ENCODE measurements at regions not wholly inside any gene's neighbourhood (a gene's known extent, or its start where the extent isn't known, plus 50 kb on each side); places are given as distances from the start of the nearest gene placed in this dataset.

DNA sequence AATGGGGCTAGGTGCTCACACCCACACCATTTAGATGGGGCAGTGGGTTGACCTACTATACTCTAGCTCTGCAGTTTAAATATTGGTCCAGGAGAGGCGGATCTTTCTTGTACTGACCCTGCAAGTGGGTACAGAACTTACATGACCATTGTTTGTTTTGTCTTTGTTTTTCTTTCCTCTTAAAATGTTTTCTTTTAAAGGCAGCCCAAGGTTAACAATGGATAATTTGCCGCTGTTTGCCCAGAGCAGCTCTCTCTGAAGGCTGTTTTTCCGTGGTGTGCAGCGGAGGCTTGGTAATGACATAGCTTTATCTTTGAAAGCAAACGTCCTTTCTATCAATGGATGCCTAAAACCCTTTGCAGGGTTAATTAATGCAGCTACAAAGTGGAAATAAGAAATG is 133.3 kb upstream of the MEX3C start:
- H3K9me3 ChIP-seq (ENCODE audit: control insufficient read depth in 4 of 4, insufficient read depth in 3 of 4, low read length in 3 of 4) = no peaks in the 10 kb centered on the region
- no peak overlapping the region for H3K4me3 ChIP-seq
- H3K9ac ChIP-seq (ENCODE audit: insufficient read depth in 1 of 2, low read length in 2 of 2) = no peak overlapping the region
- WGBS, 2 donors = 49 to 50% methylated on average over 5 of the region's 5 CpGs
- no peaks in the 10 kb centered on the region for H3K27me3 ChIP-seq (ENCODE audit: control insufficient read depth in 3 of 3, insufficient read depth in 3 of 3, low read length in 2 of 3)
- TF ChIP-seq, protein P1, sequence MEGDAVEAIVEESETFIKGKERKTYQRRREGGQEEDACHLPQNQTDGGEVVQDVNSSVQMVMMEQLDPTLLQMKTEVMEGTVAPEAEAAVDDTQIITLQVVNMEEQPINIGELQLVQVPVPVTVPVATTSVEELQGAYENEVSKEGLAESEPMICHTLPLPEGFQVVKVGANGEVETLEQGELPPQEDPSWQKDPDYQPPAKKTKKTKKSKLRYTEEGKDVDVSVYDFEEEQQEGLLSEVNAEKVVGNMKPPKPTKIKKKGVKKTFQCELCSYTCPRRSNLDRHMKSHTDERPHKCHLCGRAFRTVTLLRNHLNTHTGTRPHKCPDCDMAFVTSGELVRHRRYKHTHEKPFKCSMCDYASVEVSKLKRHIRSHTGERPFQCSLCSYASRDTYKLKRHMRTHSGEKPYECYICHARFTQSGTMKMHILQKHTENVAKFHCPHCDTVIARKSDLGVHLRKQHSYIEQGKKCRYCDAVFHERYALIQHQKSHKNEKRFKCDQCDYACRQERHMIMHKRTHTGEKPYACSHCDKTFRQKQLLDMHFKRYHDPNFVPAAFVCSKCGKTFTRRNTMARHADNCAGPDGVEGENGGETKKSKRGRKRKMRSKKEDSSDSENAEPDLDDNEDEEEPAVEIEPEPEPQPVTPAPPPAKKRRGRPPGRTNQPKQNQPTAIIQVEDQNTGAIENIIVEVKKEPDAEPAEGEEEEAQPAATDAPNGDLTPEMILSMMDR (IDR thresholded peaks at IDR 0.05; ENCODE audit: control extremely low read depth, extremely low read depth) = no peak
- no peak for ATAC-seq (ENCODE audit: insufficient read depth, low FRiP score)
- H3K36me3 ChIP-seq (ENCODE audit: control insufficient read depth in 4 of 4, insufficient read depth in 4 of 4, low read length in 4 of 4) = no peaks in the 10 kb centered on the region
- DNase-seq = no peak
- no peaks in the 10 kb centered on the region for H3K4me1 ChIP-seq (ENCODE audit: control insufficient read depth in 5 of 5, insufficient read depth in 5 of 5, low read length in 5 of 5)
- H3K27ac ChIP-seq (ENCODE audit: low read depth in 1 of 2, low read length in 1 of 2) = no peak overlapping the region

DNA sequence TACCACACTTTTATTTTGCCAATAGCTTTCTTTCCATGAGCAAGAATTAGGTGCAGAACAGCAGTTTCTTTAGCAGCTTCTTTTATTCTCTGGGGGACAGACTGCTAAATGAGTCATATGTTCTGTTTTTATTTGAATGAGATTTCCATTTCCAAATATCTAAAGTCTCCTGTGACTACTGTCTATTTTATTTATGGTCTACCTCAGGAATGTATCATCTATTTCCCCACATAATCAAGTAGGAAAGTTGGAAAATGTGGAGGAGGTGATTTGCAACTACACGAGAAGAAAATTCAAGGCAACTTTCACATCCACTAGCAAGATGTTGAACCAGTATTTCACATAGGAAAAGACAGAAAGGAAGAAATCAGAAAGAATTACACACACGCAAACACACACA is 139.9 kb upstream of the MEX3C start:
- H3K9ac ChIP-seq (ENCODE audit: insufficient read depth in 1 of 2, low read length in 2 of 2) = no peak overlapping the region
- H3K4me3 ChIP-seq = no peak overlapping the region
- WGBS, 2 donors = 62 to 85% methylated on average over 2 of the region's 2 CpGs
- H3K4me1 ChIP-seq (ENCODE audit: control insufficient read depth in 5 of 5, insufficient read depth in 5 of 5, low read length in 5 of 5) = no peaks in the 10 kb centered on the region
- ATAC-seq (ENCODE audit: insufficient read depth, low FRiP score) (no peak), DNase-seq (no peak)
- H3K9me3 ChIP-seq (ENCODE audit: control insufficient read depth in 4 of 4, insufficient read depth in 3 of 4, low read length in 3 of 4) = no peaks in the 10 kb centered on the region
- no peaks in the 10 kb centered on the region for H3K36me3 ChIP-seq (ENCODE audit: control insufficient read depth in 4 of 4, insufficient read depth in 4 of 4, low read length in 4 of 4)
- no peak overlapping the region for H3K27ac ChIP-seq (ENCODE audit: low read depth in 1 of 2, low read length in 1 of 2)
- TF ChIP-seq, protein P1 (IDR thresholded peaks at IDR 0.05; ENCODE audit: control extremely low read depth, extremely low read depth) = no peak
- no peaks in the 10 kb centered on the region for H3K27me3 ChIP-seq (ENCODE audit: control insufficient read depth in 3 of 3, insufficient read depth in 3 of 3, low read length in 2 of 3)

DNA sequence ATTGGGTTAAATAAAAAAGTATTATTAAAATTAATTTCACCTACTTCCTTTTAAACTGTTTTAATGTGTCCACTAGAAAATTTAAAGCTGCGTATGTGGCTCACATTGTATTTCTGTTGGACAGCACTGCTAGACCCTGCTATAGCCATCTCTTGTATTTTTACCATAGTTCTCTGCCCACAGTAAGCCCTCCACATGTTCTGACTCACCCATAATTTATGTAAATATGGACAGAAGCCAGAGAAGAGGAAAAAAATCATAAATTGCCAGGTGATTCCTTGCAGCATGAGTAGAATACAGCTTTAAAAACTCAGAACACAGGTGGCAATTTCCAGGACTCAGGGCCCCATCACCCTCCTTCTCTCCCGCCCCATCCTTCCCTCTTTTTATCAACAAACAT is 142.4 kb upstream of the MEX3C start:
- no peak overlapping the region for H3K9ac ChIP-seq (ENCODE audit: insufficient read depth in 1 of 2, low read length in 2 of 2)
- peaks cover 0 to 1% (median 0%) of the 10 kb centered on the region in 4 donors for H3K9me3 ChIP-seq (ENCODE audit: control insufficient read depth in 4 of 4, insufficient read depth in 3 of 4, low read length in 3 of 4)
- no peaks in the 10 kb centered on the region for H3K36me3 ChIP-seq (ENCODE audit: control insufficient read depth in 4 of 4, insufficient read depth in 4 of 4, low read length in 4 of 4)
- no peaks in the 10 kb centered on the region for H3K4me1 ChIP-seq (ENCODE audit: control insufficient read depth in 5 of 5, insufficient read depth in 5 of 5, low read length in 5 of 5)
- no peaks in the 10 kb centered on the region for H3K27me3 ChIP-seq (ENCODE audit: control insufficient read depth in 3 of 3, insufficient read depth in 3 of 3, low read length in 2 of 3)
- no peak overlapping the region for H3K27ac ChIP-seq (ENCODE audit: low read depth in 1 of 2, low read length in 1 of 2)
- H3K4me3 ChIP-seq = no peak overlapping the region
- WGBS, 2 donors = 82 to 96% methylated on average over 2 of the region's 2 CpGs
- ATAC-seq (ENCODE audit: insufficient read depth, low FRiP score) (no peak), DNase-seq (no peak)
- TF ChIP-seq, protein P1 (IDR thresholded peaks at IDR 0.05; ENCODE audit: control extremely low read depth, extremely low read depth) = no peak

DNA sequence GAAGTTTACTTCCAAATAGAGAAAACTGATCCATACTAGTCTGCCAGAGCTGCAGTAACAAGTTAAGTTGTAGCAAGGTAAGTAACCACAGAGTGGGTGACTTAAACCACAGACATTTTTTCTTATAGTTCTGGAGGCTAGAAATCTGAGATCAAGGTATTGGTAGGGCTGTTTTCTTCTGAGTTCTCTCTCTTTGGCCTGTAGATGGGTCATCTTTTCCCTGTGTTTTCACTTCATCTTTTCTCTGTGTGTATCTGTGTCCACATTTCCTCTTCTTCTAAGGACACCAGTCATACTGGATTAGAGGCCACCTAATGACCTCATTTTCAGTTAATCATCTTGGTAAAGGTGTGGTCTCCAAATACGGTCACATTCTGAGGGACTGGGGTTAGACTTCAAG is 142.9 kb upstream of the MEX3C start:
- no peak overlapping the region for H3K27ac ChIP-seq (ENCODE audit: low read depth in 1 of 2, low read length in 1 of 2)
- 84 to 95% methylated on average over 1 of the region's 1 CpG for WGBS, 2 donors
- H3K4me3 ChIP-seq = no peak overlapping the region
- DNase-seq (no peak), ATAC-seq (ENCODE audit: insufficient read depth, low FRiP score) (no peak)
- TF ChIP-seq, protein P1 (IDR thresholded peaks at IDR 0.05; ENCODE audit: control extremely low read depth, extremely low read depth) = no peak
- no peak overlapping the region for H3K9ac ChIP-seq (ENCODE audit: insufficient read depth in 1 of 2, low read length in 2 of 2)
- no peaks in the 10 kb centered on the region for H3K36me3 ChIP-seq (ENCODE audit: control insufficient read depth in 4 of 4, insufficient read depth in 4 of 4, low read length in 4 of 4)
- no peaks in the 10 kb centered on the region for H3K4me1 ChIP-seq (ENCODE audit: control insufficient read depth in 5 of 5, insufficient read depth in 5 of 5, low read length in 5 of 5)
- no peaks in the 10 kb centered on the region for H3K27me3 ChIP-seq (ENCODE audit: control insufficient read depth in 3 of 3, insufficient read depth in 3 of 3, low read length in 2 of 3)
- peaks cover 0 to 1% (median 0%) of the 10 kb centered on the region in 4 donors for H3K9me3 ChIP-seq (ENCODE audit: control insufficient read depth in 4 of 4, insufficient read depth in 3 of 4, low read length in 3 of 4)

Measured in lung (tissue), 11 donors.